HEK293T (cell line): ENCODE measurements at regions not wholly inside any gene's neighbourhood (a gene's known extent, or its start where the extent isn't known, plus 50 kb on each side); places are given as distances from the start of the nearest gene placed in this dataset.

Source experiments
- CTCF ChIA-PET: fragments of 350-600 bp; formaldehyde crosslinking; extraction: SDS; loops from one replicate; lab custom pipeline; 2021; ENCODE audit warnings: antibody characterized with exemption, inconsistent platforms; lab: Yijun Ruan, JAX
- POLR2A ChIA-PET: fragments of 350-600 bp; formaldehyde crosslinking; extraction: SDS; loops from one replicate; lab custom pipeline; 2020; ENCODE audit warnings: antibody characterized with exemption, inconsistent platforms; lab: Yijun Ruan, JAX
- DNase-seq: peaks from one replicate; pipeline ENCODE4 v3.0.0; 2012; ENCODE audit warnings: mixed read lengths; ENCODE audit errors: extremely low spot score
- ARNT ChIP-seq: fragments of 450-650 bp; IDR thresholded peaks from 2 replicates; pipeline ENCODE4 v1.6.1; 2017; ENCODE audit warnings: mild to moderate bottlenecking
- BHLHE40 ChIP-seq: fragments of 450-650 bp; IDR thresholded peaks from 2 replicates; pipeline ENCODE4 v1.6.1; 2016; ENCODE audit warnings: mild to moderate bottlenecking, moderate library complexity, borderline replicate concordance
- CTBP1 ChIP-seq: fragments of 450-650 bp; IDR thresholded peaks from 2 replicates; pipeline ENCODE4 v1.6.1; 2016; ENCODE audit warnings: borderline replicate concordance
- ELF4 ChIP-seq: fragments of 450-650 bp; IDR thresholded peaks from 2 replicates; pipeline ENCODE4 v1.6.1; 2017; ENCODE audit warnings: antibody characterized with exemption
- FOXA1 ChIP-seq: fragments of 450-650 bp; IDR thresholded peaks from 2 replicates; pipeline ENCODE4 v1.6.1; 2016; ENCODE audit warnings: mild to moderate bottlenecking
- FOXK2 ChIP-seq: fragments of 450-650 bp; IDR thresholded peaks from 2 replicates; pipeline ENCODE4 v1.6.1; 2016; ENCODE audit warnings: mild to moderate bottlenecking
- FOXM1 ChIP-seq: fragments of 450-650 bp; IDR thresholded peaks from 2 replicates; pipeline ENCODE4 v1.6.1; 2017; ENCODE audit warnings: mild to moderate bottlenecking, borderline replicate concordance
- HDGF ChIP-seq: fragments of 450-650 bp; IDR thresholded peaks from 2 replicates; pipeline ENCODE4 v1.6.1; 2017; ENCODE audit warnings: antibody characterized with exemption, borderline replicate concordance
- L3MBTL2 ChIP-seq: fragments of 450-650 bp; conservative IDR thresholded peaks from 2 replicates; pipeline ENCODE4 v1.6.1; 2016; ENCODE audit warnings: mild to moderate bottlenecking
- LEF1 ChIP-seq: fragments of 450-650 bp; IDR thresholded peaks from 2 replicates; pipeline ENCODE4 v1.6.1; 2017; ENCODE audit warnings: mild to moderate bottlenecking, borderline replicate concordance
- NFRKB ChIP-seq: fragments of 450-650 bp; IDR thresholded peaks from 2 replicates; pipeline ENCODE4 v1.6.1; 2016; ENCODE audit warnings: mild to moderate bottlenecking, moderate library complexity
- SP1 ChIP-seq: fragments of 450-650 bp; IDR thresholded peaks from 2 replicates; pipeline ENCODE4 v1.6.1; 2017
- SUZ12 ChIP-seq: fragments of 450-650 bp; IDR thresholded peaks from 2 replicates; pipeline ENCODE4 v1.6.1; 2016; ENCODE audit warnings: mild to moderate bottlenecking
- TARDBP ChIP-seq: fragments of 450-650 bp; IDR thresholded peaks from 2 replicates; pipeline ENCODE4 v1.6.1; 2016
- ZNF384 ChIP-seq: fragments of 450-650 bp; IDR thresholded peaks from 2 replicates; pipeline ENCODE4 v1.6.1; 2016
- TF ChIP-seq, protein P1 (sequence below): fragments of 450-650 bp; IDR thresholded peaks from 2 replicates; pipeline ENCODE4 v1.6.1; 2016

GRCh38 chr7:41487229-41487940 is 215.5 kb downstream of the INHBA start:
- POLR2A ChIA-PET, result no interaction called here
- DNase-seq, result no peak
- TF ChIP-seq CTBP1, result no peak
- no peak for TF ChIP-seq SUZ12
- no peak for TF ChIP-seq FOXA1
- no peak for TF ChIP-seq SP1
- TF ChIP-seq ARNT, result no peak
- no peak for TF ChIP-seq ELF4
- no peak for TF ChIP-seq LEF1
- TF ChIP-seq L3MBTL2, result no peak
- no peak for TF ChIP-seq HDGF
- no peak for TF ChIP-seq ZNF384
- TF ChIP-seq, protein P1, sequence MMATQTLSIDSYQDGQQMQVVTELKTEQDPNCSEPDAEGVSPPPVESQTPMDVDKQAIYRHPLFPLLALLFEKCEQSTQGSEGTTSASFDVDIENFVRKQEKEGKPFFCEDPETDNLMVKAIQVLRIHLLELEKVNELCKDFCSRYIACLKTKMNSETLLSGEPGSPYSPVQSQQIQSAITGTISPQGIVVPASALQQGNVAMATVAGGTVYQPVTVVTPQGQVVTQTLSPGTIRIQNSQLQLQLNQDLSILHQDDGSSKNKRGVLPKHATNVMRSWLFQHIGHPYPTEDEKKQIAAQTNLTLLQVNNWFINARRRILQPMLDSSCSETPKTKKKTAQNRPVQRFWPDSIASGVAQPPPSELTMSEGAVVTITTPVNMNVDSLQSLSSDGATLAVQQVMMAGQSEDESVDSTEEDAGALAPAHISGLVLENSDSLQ, result no peak
- no peak for TF ChIP-seq FOXK2
- no peak for TF ChIP-seq NFRKB
- no peak for TF ChIP-seq BHLHE40
- no peak for TF ChIP-seq FOXM1
- no peak for TF ChIP-seq TARDBP
- CTCF ChIA-PET, result no interaction called here

- no peak for DNase-seq
- CTCF ChIA-PET, result no interaction called here
- POLR2A ChIA-PET, result no interaction called here
- TF ChIP-seq LEF1, result no peak
These were observed 221.5 kb downstream of the INHBA start for GRCh38 chr7:41481353-41481752.

- ChIA-PET CTCF (no interaction called here), POLR2A (no interaction called here)
- DNase-seq, result no peak
- TF ChIP-seq L3MBTL2 (no peak), CTBP1 (no peak), HDGF (no peak), BHLHE40 (no peak), ELF4 (no peak), NFRKB (no peak), SUZ12 (no peak), SP1 (no peak), FOXK2 (no peak), LEF1 (no peak), ARNT (no peak), FOXA1 (no peak), TARDBP (no peak), FOXM1 (no peak), ZNF384 (no peak)
- TF ChIP-seq, protein P1, result no peak
These were observed 224.7 kb downstream of the INHBA start for GRCh38 chr7:41478187-41478586.

DNA sequence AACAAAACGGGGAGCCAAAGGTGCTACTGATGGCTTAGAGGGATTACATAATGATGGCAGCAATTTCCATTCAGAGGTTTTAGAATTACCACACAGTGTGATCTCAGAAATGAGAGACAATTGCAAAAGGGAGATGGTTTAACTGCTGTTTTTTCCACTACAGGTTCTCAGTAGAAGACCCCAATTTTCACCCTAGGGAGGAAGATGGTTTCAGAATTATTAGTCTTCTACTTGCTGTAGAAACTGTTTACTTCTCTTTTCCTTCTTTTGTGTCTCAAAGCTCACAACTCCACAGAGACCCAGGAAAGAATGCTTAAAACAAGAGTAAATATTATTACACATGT is 226.5 kb downstream of the INHBA start:
- TF ChIP-seq L3MBTL2 (no peak), HDGF (no peak), BHLHE40 (no peak), ARNT (no peak), FOXK2 (no peak), SP1 (no peak), ELF4 (no peak), FOXA1 (no peak), SUZ12 (no peak), FOXM1 (no peak), LEF1 (no peak), NFRKB (no peak), ZNF384 (no peak), TARDBP (no peak), CTBP1 (no peak)
- TF ChIP-seq, protein P1, result no peak
- POLR2A ChIA-PET, result no interaction called here
- DNase-seq, result no peak
- CTCF ChIA-PET, result no interaction called here

GRCh38 chr7:41475801-41476459 is 227.0 kb downstream of the INHBA start:
- CTCF ChIA-PET, result no interaction called here
- POLR2A ChIA-PET, result no interaction called here

More at GRCh38 chr7:41475801-41476459, 227.0 kb downstream of the INHBA start:
- TF ChIP-seq TARDBP (no peak), SUZ12 (no peak), SP1 (no peak)
- TF ChIP-seq, protein P1, result no peak
- no peak for DNase-seq
